K562 (cell line): ENCODE measurements at regions not wholly inside any gene's neighbourhood (a gene's known extent, or its start where the extent isn't known, plus 50 kb on each side); places are given as distances from the start of the nearest gene placed in this dataset.

Experiments used
- ATAC-seq: fragments of 200-7000 bp; cut with Tn5 transposase; 3 replicates; pipeline ENCODE4 v1.9.1; 2020; ENCODE audit warnings: moderate library complexity
- BruUV-seq: library from RNA; stranded (reverse); fragments of 400-500 nt; replicated peaks from 2 replicates; lab custom pipeline; 2021; lab: Mats Ljungman, UMichigan
- CTCF ChIA-PET: fragments of 300-600 bp; formaldehyde crosslinking; extraction: SDS; loops from one replicate; lab custom pipeline; 2021; ENCODE audit warnings: low intra/inter-chr PET ratio; lab: Yijun Ruan, JAX
- POLR2A ChIA-PET: fragments of 300-600, 350-650 bp; sonication (Branson Sonifier 250); formaldehyde crosslinking; extraction: SDS; loops from one replicate; lab custom pipeline; 2021; ENCODE audit warnings: antibody characterized with exemption, inconsistent platforms; lab: Yijun Ruan, JAX
- DNase-seq, 4 experiments: peaks; one replicate each; pipeline versions ENCODE4 v3.0.0 to v3.0.0-alpha.2; 2011 to 2018; ENCODE audit warnings: low spot score in 3 of 4, mixed read lengths in 3 of 4; ENCODE audit errors: extremely low read depth in 1 of 4
- FAIRE-seq: peaks from 2 replicates; lab custom pipeline; 2011; peaks lifted over from hg19 to GRCh38; lab: Jason Lieb, UNC
- H2AFZ ChIP-seq: 2 replicates; pipeline ENCODE4 v1.6.0; 2011; ENCODE audit warnings: low read depth, low read length, control low read depth, inconsistent platforms
- H3K27ac ChIP-seq: fragments of 200-600 bp; 3 replicates; pipeline ENCODE4 v1.8.0; 2011; ENCODE audit warnings: low read depth, mild to moderate bottlenecking, control low read depth, inconsistent platforms, low read length, moderate library complexity, mixed read lengths; ENCODE audit errors: extremely low read depth
- H3K27me3 ChIP-seq, 2 experiments: fragments of 300-600 bp in 1 of 2; 2 replicates in 1 of 2; 3 replicates in 1 of 2; pipeline versions ENCODE4 v1.6.0 to v1.8.0; 2011; ENCODE audit warnings: inconsistent platforms in 2 of 2, low read length in 2 of 2, mild to moderate bottlenecking in 1 of 2, mixed read lengths in 1 of 2, moderate library complexity in 1 of 2; ENCODE audit not compliant: control insufficient read depth in 2 of 2, insufficient read depth in 2 of 2
- H3K36me3 ChIP-seq: fragments of 300-600 bp; 3 replicates; pipeline ENCODE4 v1.8.0; 2011; ENCODE audit warnings: mild to moderate bottlenecking, low read length, inconsistent platforms; ENCODE audit not compliant: control insufficient read depth, insufficient read depth
- H3K4me1 ChIP-seq, 2 experiments: fragments of 200-600 bp in 1 of 2; replicated peaks in 1 of 2; 2 replicates in 1 of 2; 3 replicates in 1 of 2; pipeline versions ENCODE4 v1.5.1 to v1.8.0; 2011; ENCODE audit warnings: inconsistent platforms in 2 of 2, low read length in 2 of 2, mild to moderate bottlenecking in 1 of 2, mixed read lengths in 1 of 2, moderate library complexity in 1 of 2; ENCODE audit not compliant: control insufficient read depth in 2 of 2, insufficient read depth in 2 of 2
- H3K4me2 ChIP-seq: 2 replicates; pipeline ENCODE4 v1.6.1; 2011; ENCODE audit warnings: low read length, control low read depth, inconsistent platforms, mixed read lengths; ENCODE audit not compliant: insufficient read depth
- H3K4me3 ChIP-seq: fragments of 200-600 bp; sonication (generic), shearing (Covaris generic); 2 replicates; pipeline ENCODE4 v1.5.1; 2016; ENCODE audit warnings: control low read depth, inconsistent platforms
- H3K79me2 ChIP-seq: fragments of 200-600 bp; 3 replicates; pipeline ENCODE4 v1.8.0; 2011; ENCODE audit warnings: low read length, inconsistent platforms; ENCODE audit not compliant: control insufficient read depth, insufficient read depth
- H3K9ac ChIP-seq, 2 experiments: 2 replicates each; pipeline versions ENCODE4 v1.6.0 to v1.6.1; 2011; ENCODE audit warnings: low read depth in 2 of 2, low read length in 2 of 2, control low read depth in 1 of 2, inconsistent platforms in 1 of 2, mild to moderate bottlenecking in 1 of 2, mixed read lengths in 1 of 2; ENCODE audit not compliant: insufficient read depth in 1 of 2
- H3K9me1 ChIP-seq: one replicate; pipeline ENCODE4 v1.6.0; 2011; ENCODE audit warnings: inconsistent platforms, mild to moderate bottlenecking, low read length, moderate library complexity; ENCODE audit not compliant: control insufficient read depth, insufficient read depth
- H3K9me3 ChIP-seq: replicated peaks from 2 replicates; pipeline ENCODE4 v1.5.1; 2011; ENCODE audit warnings: low read depth, low read length, inconsistent platforms; ENCODE audit not compliant: control insufficient read depth, insufficient read depth
- H4K20me1 ChIP-seq: replicated peaks from 2 replicates; pipeline ENCODE4 v1.6.1; 2011; ENCODE audit warnings: low read length, inconsistent platforms, mixed read lengths; ENCODE audit not compliant: control insufficient read depth, insufficient read depth
- BCL6 ChIP-seq: fragments of 250-450 bp; sonication (Bioruptor Pico); IDR thresholded peaks from 2 replicates; pipeline ENCODE4 v1.4.0; 2020
- NR2F6 ChIP-seq: fragments of 450-650 bp; formaldehyde crosslinking; IDR thresholded peaks from 2 replicates; pipeline ENCODE4 v1.4.0; 2020; ENCODE audit warnings: mild to moderate bottlenecking
- PURB ChIP-seq: sonication (generic); formaldehyde crosslinking; IDR thresholded peaks from 2 replicates; pipeline ENCODE4 v1.9.0; 2021; ENCODE audit warnings: low read depth, mild to moderate bottlenecking, missing genetic modification reagents
- SLC30A9 ChIP-seq: fragments of 250-450 bp; sonication (Bioruptor Pico); IDR thresholded peaks from 2 replicates; pipeline ENCODE4 v1.8.0; 2022; ENCODE audit warnings: mild to moderate bottlenecking, moderate library complexity
- SREBF1 ChIP-seq: fragments of 150-350 bp; IDR thresholded peaks from 2 replicates; pipeline ENCODE4 v1.6.1; 2014; ENCODE audit warnings: antibody characterized with exemption, low read depth, low read length, borderline replicate concordance
- ZNF699 ChIP-seq: fragments of 250-450 bp; sonication (Bioruptor Pico); IDR thresholded peaks from 2 replicates; pipeline ENCODE4 v1.8.0; 2021; ENCODE audit warnings: mild to moderate bottlenecking, moderate library complexity; ENCODE audit not compliant: insufficient replicate concordance
- ZNF77 ChIP-seq: fragments of 250-450 bp; sonication (Bioruptor Pico); IDR thresholded peaks from 2 replicates; pipeline ENCODE4 v1.5.0; 2020
- WGBS: fragments of 100-300 bp; shearing (Covaris generic); methylation state at CpG from one replicate; pipeline ENCODE4 v1.1.6; 2016; ENCODE audit warnings: low coverage, mixed read lengths; ENCODE audit not compliant: insufficient coverage; ENCODE audit errors: missing lambda C conversion rate; 5-methylcytosine and 5-hydroxymethylcytosine counted together
- in situ Hi-C: fragments of 300-500 bp; cut with MboI; formaldehyde crosslinking; loops from 4 replicates; pipeline ENCODE4 v1.15.0; 2018; ENCODE audit warnings: inconsistent platforms, mixed read lengths
- intact Hi-C: fragments of 100-400 bp; cut with micrococcal nuclease; formaldehyde crosslinking; loops from 2 replicates; pipeline ENCODE4 v1.14.2; 2022
- TF ChIP-seq, protein P1 (sequence below): sonication (generic); formaldehyde crosslinking; IDR thresholded peaks from 2 replicates; pipeline ENCODE4 v1.8.1; 2022; ENCODE audit warnings: missing genetic modification reagents
- TF ChIP-seq, protein P2 (sequence below): sonication (generic); formaldehyde crosslinking; IDR thresholded peaks from 2 replicates; pipeline ENCODE4 v1.8.0; 2022; ENCODE audit warnings: mild to moderate bottlenecking, missing genetic modification reagents
- TF ChIP-seq, protein P3 (sequence below), 3 experiments: IDR thresholded peaks in 2 of 3; conservative IDR thresholded peaks in 1 of 3; 2 replicates each; pipeline ENCODE4 v1.5.1; 2011 to 2012; ENCODE audit warnings: low read length in 3 of 3, mild to moderate bottlenecking in 3 of 3, control low read depth in 2 of 3, improper control_type of control experiment in 1 of 3, inconsistent platforms in 1 of 3, low read depth in 1 of 3, mixed read lengths in 1 of 3, moderate library complexity in 1 of 3; ENCODE audit not compliant: insufficient read depth in 2 of 3
- TF ChIP-seq, protein P4 (sequence below): sonication (generic); formaldehyde crosslinking; IDR thresholded peaks from 2 replicates; pipeline ENCODE4 v1.8.1; 2023; ENCODE audit warnings: mild to moderate bottlenecking, missing genetic modification reagents

DNA sequence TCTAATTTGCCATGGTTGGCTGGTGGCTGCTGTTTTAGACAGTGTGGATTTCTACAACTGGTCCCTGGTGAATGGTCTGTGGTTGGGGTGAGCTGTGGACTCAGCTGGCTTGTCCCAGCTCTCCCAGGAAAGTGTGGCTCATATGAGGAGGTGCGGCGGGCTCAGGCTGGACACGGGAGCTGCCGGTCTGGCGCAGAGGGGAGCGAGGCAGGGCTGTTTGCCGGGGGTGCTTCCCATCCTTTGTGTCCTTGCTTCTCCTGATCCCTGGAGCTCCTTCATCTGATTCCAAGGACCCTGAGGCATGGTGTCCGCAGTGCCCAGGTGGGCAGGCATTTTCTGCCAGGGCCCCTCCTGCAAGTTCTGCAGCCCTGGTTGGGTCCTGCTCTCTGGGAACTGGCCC lies 104.9 kb downstream of the TEX29 start (continued):
- TF ChIP-seq PURB (CRISPR knock-in tag) (no peak), ZNF77 (CRISPR knock-in tag) (no peak), NR2F6 (CRISPR knock-in tag) (no peak), BCL6 (CRISPR knock-in tag) (no peak)
- TF ChIP-seq, protein P1, sequence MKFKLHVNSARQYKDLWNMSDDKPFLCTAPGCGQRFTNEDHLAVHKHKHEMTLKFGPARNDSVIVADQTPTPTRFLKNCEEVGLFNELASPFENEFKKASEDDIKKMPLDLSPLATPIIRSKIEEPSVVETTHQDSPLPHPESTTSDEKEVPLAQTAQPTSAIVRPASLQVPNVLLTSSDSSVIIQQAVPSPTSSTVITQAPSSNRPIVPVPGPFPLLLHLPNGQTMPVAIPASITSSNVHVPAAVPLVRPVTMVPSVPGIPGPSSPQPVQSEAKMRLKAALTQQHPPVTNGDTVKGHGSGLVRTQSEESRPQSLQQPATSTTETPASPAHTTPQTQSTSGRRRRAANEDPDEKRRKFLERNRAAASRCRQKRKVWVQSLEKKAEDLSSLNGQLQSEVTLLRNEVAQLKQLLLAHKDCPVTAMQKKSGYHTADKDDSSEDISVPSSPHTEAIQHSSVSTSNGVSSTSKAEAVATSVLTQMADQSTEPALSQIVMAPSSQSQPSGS (CRISPR knock-in tag) = no peak
- TF ChIP-seq, protein P2, sequence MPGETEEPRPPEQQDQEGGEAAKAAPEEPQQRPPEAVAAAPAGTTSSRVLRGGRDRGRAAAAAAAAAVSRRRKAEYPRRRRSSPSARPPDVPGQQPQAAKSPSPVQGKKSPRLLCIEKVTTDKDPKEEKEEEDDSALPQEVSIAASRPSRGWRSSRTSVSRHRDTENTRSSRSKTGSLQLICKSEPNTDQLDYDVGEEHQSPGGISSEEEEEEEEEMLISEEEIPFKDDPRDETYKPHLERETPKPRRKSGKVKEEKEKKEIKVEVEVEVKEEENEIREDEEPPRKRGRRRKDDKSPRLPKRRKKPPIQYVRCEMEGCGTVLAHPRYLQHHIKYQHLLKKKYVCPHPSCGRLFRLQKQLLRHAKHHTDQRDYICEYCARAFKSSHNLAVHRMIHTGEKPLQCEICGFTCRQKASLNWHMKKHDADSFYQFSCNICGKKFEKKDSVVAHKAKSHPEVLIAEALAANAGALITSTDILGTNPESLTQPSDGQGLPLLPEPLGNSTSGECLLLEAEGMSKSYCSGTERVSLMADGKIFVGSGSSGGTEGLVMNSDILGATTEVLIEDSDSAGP (CRISPR knock-in tag) = no peak

DNA sequence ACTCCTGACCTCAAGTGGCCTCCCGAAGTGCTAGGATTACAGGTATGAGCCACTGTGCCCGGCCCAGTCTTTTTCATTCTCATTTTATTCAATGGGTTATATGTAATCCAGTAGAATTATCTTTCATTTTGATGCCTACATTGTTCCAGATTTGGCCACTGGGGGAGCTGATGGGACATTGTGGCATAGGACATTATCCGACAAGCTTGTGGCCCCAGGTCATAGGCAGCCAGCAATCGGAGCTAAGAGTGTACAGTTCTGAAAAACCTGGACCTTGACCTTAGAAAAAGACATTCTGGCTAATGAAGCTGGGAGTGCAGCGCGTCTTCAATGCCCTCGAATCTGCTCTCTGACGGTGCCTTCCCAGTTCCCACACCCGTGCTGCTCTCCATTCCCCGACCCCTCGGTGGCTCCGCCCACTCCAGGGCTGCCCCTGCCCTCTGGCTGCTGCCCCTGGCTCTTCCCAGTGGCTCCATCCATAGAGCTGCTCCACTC lies 108.7 kb downstream of the TEX29 start:
- no peak for TF ChIP-seq ZNF699 (CRISPR knock-in tag)
- TF ChIP-seq, protein P3, sequence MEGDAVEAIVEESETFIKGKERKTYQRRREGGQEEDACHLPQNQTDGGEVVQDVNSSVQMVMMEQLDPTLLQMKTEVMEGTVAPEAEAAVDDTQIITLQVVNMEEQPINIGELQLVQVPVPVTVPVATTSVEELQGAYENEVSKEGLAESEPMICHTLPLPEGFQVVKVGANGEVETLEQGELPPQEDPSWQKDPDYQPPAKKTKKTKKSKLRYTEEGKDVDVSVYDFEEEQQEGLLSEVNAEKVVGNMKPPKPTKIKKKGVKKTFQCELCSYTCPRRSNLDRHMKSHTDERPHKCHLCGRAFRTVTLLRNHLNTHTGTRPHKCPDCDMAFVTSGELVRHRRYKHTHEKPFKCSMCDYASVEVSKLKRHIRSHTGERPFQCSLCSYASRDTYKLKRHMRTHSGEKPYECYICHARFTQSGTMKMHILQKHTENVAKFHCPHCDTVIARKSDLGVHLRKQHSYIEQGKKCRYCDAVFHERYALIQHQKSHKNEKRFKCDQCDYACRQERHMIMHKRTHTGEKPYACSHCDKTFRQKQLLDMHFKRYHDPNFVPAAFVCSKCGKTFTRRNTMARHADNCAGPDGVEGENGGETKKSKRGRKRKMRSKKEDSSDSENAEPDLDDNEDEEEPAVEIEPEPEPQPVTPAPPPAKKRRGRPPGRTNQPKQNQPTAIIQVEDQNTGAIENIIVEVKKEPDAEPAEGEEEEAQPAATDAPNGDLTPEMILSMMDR (IDR thresholded peaks at IDR 0.05 in 2 of 3, conservative IDR thresholded peaks at IDR 0.05 in 1 of 3; ENCODE audit: insufficient read depth in 2 of 3, low read depth in 1 of 3, low read length in 3 of 3) = peak; percentile 23 to 49 (median 47); a peak in 4 of 6 replicates
- no peak for TF ChIP-seq SREBF1
- TF ChIP-seq, protein P4, sequence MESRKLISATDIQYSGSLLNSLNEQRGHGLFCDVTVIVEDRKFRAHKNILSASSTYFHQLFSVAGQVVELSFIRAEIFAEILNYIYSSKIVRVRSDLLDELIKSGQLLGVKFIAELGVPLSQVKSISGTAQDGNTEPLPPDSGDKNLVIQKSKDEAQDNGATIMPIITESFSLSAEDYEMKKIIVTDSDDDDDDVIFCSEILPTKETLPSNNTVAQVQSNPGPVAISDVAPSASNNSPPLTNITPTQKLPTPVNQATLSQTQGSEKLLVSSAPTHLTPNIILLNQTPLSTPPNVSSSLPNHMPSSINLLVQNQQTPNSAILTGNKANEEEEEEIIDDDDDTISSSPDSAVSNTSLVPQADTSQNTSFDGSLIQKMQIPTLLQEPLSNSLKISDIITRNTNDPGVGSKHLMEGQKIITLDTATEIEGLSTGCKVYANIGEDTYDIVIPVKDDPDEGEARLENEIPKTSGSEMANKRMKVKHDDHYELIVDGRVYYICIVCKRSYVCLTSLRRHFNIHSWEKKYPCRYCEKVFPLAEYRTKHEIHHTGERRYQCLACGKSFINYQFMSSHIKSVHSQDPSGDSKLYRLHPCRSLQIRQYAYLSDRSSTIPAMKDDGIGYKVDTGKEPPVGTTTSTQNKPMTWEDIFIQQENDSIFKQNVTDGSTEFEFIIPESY (CRISPR knock-in tag) = no peak
- no peak for TF ChIP-seq SLC30A9 (CRISPR knock-in tag)
- no peak overlapping the region for H2AFZ ChIP-seq
- no peaks in the 10 kb centered on the region for H3K79me2 ChIP-seq
- no peak overlapping the region for H3K4me2 ChIP-seq
- no TSS peak for BruUV-seq
- H3K4me1 ChIP-seq = no peaks in the 10 kb centered on the region
- H3K9ac ChIP-seq = no peak overlapping the region
- ATAC-seq (peak; percentile 82), DNase-seq (peak; percentile 31 to 43 (median 42)), FAIRE-seq (peak; percentile 59)
- POLR2A ChIA-PET = no interaction called here
- no peak overlapping the region for H3K27ac ChIP-seq
- intact Hi-C loops = no loop called here
- H3K27me3 ChIP-seq = peaks cover 3 to 24% of the 10 kb centered on the region in 2 experiments; a peak in 4 of 5 replicates
- no peaks in the 10 kb centered on the region for H4K20me1 ChIP-seq
- no peak overlapping the region for H3K4me3 ChIP-seq
- 5% methylated on average over 12 of the region's 12 CpGs for WGBS
- CTCF ChIA-PET = no interaction called here
- no peaks in the 10 kb centered on the region for H3K9me3 ChIP-seq
- in situ Hi-C loops = no loop called here
- no peaks in the 10 kb centered on the region for H3K36me3 ChIP-seq
- H3K9me1 ChIP-seq = no peaks in the 10 kb centered on the region
